Stimulated activated CD4-positive, alpha-beta T cell treated with anti-CD3 and anti-CD28 coated beads, TNF-alpha, amount 100 ng/mL, for 48 hours (primary cell): ENCODE measurements at regions not wholly inside any gene's neighbourhood (a gene's known extent, or its start where the extent isn't known, plus 50 kb on each side); places are given as distances from the start of the nearest gene placed in this dataset.

ENCODE experiments used
- DNase-seq, 3 donors: peaks; one replicate each; pipeline ENCODE4 v3.0.0-alpha.2; 2020; ENCODE audit warnings: low read depth in 3 of 3

DNA sequence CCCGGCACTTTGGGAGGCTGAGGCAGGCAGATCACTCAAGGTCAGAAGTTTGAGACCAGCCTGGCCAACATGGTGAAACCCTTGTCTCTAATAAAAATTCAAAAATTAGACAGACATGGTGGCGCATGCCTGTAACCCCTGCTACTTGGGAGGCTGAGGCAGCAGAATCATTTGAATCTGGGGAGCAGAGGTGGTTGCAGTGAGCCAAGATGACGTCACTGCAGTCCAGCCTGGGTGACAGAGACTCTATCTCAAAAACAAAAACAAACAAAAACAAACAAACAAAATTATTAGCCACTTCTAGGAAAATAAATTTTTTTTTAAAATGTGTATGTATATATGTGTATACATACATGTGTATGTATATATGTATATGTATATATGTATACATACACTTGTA lies 320.3 kb upstream of the ADGRL4 start:
- DNase-seq = no peak

DNA sequence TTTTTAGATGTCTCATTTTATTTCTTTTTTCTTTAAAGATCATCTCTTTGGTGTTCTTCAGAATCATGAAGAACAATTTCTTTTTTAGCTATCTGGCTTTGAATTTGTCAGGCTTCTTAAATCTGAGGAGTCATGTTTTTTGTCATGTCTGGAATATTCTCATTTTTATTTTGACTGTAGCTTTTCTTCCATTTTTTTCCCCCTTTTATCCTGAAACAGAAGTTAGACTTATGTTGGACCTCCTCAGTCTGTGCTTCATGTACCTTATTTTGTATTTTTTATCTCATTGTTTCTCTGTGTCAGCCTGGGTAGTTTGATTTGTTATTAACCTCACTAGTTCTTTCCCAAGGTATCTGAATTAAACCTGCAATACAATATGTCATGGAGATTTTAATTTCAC lies 319.2 kb upstream of the ADGRL4 start:
- no peak for DNase-seq

DNA sequence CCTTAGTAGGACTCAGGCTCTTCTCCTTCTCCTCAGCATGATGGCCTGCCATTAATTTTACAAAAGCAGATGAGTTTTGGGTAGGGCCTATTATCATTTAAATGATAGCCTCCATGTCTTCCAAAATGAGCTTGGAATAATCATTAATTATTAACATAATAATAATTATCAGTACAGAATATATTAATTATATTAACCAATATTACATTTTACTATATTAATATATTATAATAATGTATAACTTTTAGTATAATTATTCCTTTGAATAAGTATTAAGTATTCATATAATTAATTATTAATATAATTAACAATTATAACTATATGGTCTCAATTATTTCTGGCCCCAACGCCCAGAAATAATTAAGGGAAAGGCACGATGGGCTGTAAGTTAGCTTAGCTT lies 318.6 kb upstream of the ADGRL4 start:
- no peak for DNase-seq

DNA sequence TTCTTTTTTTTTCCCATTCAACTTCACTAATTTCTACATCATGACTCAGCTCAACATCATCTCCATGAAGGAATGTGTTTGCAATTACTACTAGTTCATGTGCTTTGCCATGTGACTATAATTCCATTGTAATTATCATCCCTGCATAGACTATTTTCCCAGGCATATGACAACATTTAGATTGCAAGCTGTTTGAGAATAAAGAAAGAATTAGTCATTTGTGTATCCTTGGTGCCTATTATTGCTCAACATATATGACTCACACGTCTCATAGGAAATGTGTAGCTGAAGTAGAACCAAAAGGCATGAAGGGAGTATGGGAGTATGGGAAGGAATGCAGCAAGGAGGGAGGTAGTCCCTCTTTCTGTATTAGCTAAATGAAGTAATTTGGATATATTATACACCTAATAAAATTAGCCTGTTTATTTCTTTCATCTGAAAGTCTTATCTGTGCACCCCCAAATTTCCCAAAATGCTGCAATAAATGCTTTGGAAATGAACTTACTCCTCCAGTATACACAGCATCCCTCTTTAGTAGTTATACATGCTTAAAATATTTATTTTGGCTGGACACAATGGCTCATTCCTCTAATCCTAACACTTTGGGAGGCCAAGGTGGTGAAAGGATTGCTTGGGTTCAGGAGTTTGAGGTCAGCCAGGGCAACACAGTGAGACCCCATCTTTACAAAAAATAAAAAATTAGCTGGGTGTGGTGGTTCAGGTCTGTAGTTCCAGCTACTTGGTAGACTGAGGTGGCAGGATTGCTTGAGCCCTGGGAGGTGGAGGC lies 316.9 kb upstream of the ADGRL4 start:
- DNase-seq = no peak

DNA sequence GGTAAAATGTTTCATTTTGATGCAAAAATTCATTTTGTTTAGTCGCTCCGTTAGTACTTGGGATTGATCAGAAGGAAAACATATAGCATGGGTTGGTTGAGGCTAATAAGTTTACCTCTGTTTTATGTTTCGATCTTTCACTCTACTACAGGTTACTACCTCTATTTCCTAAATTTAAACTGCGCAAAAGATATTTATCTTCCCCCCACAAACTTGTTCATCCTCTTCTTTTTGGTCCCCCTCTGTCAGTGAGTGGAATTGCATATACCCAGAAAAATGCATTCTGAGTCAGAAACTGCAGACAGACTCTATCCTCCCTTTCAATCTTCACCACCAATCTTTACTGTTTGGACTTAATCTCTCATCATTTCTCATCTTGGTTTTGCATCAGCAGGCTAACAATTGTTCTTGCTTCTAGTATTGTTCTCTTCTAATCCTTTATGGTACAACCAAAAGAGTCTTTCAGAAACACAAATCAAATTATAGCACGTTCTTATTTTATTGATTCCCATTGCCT lies 316.0 kb upstream of the ADGRL4 start:
- no peak for DNase-seq

DNA sequence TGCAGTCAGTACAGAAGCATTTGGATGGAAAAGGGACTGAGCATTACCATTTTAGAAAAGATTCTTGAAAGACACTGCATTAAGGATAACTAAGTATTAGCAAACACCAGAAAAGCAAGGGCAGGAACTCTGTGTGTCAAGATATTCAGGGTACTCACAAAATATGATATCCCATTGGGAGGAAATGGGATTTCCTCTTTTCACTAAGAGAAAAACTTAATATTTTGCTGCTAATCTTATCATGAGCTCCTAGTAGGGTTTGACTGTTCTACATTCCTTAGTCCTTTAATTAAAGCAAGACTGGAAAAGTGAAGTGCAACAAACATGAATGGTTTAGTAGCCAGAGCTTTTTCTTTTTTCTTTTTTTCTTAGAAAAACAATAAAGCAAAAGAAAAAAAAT lies 305.9 kb upstream of the ADGRL4 start:
- DNase-seq = no peak

DNA sequence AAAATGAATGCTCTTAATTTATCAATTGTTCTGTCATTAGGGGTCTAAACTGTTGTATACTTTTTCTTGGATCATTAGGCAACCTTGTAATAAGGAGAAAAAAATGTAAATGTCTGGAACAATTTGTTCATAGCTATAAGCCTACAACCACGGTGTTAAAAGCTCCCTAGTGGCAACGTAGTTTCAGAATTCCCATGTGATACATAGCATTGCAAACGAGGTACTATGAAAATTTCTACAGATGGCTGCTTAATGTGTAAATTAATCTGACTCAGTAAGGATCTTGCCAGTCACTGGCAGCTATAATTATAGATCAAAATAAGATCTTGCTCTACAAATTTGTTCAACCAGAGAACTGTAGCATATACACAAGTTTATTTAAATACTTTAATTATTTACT lies 304.1 kb upstream of the ADGRL4 start:
- no peak for DNase-seq

DNA sequence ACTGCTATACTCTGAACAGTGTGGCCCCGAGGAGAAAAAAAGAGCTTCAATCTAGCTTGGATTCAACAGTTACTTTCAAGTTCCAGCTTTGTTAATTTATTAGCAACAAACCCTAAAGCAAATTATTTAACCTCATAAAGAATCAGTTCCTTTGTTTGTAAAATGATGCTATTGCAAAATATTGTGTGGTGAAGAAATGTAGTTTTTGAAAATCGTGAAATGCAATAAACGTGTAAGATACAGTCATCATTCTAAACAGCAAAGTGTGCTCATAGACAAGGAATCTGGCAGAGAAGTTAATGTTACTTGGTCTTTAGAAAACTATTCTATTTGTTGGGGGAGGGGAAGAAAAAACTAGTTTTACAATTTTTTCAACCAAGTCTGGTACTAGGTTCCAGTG lies 297.6 kb upstream of the ADGRL4 start:
- DNase-seq = no peak

DNA sequence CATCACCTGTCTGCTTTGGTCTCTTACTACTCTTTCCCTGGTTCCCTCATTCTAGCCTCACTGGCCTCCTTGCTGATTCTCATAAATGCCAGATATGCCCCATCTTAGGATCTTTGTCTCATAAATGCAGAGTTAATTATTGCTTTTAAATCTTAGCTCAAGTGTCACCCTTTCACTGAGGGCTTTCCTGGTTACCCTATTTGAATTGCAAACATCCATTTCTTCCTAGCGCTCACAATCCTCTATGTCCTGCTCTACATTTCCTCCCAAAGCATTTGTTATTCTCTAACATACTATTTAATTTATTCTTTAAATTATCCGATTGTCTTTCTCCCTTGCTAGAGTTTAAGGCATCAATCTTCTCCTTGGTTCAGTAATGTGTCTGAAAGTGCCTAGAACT lies 296.5 kb upstream of the ADGRL4 start:
- DNase-seq = no peak

DNA sequence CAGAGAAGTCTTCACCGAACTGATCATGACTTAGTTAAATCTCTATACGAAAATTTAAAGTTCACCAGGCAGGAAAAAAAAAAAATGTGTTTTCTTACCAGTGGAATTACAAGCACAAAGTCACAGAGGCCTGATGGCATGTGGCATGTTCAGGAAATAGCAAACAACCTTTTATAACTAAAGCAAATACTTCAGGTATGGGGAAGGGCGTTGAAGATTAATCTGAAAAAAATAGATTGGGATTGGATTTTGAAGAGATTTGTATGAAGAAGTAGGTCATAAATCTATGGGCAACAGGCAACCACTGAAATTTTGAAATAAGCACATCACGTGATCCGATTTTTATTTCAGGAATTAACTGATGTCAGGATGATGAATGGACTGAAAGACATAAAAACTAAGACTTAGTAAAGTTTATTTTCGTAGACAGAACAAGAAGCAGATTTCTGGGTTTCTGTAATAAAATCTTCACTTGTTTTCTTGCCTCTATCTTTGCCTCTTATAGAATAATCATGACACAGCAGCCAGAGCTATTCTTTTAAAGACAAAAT lies 295.9 kb upstream of the ADGRL4 start:
- DNase-seq = no peak

DNA sequence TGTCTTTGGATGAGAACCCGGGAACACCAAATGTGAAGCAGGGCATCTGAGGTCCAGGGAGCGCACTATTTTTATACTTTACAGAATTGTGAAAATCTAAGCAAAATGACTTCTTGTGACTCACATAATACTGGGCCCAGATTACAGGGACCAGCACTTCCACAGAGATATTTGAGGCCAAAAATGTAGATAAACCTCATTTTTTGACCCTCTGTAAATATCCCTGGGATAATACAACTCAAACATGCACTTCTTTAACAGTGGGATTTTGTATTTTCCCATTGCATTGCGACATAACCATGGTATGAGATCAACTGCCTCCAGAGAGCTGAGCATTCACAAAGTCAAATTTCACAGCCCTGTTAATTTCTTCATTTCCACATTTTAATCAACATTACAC lies 289.4 kb upstream of the ADGRL4 start:
- DNase-seq = no peak

DNA sequence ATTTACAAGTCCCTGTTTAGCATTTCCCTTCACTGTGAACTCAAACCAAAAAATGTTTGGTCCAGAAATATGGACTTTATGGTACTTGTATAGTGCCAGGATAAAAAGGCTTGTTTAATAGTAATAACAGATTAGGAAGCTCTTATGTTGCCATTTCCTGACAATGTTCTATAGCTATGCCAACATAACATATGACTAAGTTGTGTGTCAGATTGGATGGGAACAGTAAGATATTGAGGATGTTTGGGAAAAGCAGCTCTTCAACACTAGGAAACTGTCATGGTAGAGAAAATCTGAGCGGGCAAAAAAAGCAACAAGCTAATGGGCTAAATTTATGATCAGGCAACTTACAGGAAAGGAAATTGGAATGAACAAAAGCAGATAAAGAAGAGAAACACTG lies 287.1 kb upstream of the ADGRL4 start:
- no peak for DNase-seq

DNA sequence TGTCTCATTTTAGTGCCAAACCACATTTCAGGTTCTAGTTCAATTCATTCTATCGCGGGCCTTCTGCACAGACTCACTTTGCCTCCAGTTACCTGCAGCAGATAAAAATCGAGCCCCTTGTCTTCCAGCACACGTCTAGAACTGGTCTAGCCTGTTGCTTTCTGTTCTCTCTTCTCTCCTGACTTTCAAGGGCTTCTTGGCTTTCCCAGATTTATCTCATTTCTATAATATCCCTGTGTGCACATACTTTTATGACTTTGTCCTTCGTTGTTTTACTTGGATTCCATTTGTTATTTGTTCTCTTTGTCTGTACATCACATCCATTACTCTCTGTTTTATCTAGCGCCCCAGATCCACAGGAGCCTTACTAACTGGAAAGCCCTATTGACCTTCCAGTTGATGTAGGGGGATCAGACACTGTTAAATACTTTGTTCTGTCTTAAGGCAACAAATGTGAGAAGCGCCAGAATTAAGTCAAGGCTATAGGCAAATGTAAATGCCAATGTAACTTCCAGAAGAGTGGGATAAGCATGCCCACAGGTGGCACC lies 284.5 kb upstream of the ADGRL4 start:
- DNase-seq = no peak

DNA sequence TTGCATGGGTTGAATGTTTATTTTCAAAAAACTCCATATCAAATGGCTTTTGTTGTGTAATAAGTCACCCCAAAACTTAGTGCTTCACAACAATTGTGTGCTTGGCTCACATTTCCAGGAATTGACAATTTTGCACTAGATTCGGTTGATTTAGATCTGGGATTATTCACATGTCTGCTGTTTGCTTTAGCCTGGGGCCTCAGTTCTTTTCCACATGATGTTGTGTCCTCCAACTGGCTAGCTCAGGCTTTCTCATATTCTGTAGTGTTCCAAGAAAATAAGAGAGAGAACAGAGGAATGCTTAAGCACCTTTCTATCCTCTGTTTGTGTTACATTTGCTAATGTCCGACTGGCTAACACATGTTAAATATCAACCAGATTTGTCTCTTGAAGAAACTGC lies 281.5 kb upstream of the ADGRL4 start:
- no peak for DNase-seq

DNA sequence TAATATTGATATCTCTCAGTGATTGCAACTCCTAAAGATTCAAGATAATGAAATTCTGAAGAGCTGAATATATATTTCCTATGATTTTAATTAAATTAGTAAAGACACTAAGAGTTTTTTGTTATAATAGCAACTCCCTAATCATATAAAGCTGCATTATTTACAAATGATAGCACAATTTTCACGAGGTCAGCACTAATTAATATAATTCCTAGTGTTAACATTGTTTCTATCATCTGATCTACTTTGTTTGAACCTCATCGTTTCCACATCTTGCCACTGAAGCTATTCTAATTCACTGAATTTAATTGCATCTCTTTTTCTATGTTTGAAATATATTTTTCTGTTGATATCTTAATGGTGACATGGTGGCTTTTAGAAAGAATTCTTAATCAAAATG lies 279.1 kb upstream of the ADGRL4 start:
- no peak for DNase-seq

DNA sequence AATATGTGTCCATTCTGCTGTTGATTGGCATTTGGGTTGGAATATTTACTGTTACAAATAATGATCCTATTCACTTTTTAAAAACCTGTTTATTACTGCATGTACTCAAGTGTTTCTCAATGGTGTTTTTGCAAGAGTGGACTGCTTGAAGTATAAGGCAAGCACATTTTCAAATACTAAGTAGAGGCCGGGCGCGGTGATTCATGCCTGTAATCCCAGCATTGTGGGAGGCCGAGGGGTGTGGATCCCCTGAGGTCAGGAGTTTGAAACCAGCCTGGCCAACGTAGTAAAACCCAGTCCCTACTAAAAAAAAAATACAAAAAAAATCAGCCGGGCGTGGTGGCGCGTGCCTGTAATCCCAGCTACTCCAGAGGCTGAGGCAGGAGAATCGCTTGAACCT lies 276.9 kb upstream of the ADGRL4 start:
- no peak for DNase-seq

DNA sequence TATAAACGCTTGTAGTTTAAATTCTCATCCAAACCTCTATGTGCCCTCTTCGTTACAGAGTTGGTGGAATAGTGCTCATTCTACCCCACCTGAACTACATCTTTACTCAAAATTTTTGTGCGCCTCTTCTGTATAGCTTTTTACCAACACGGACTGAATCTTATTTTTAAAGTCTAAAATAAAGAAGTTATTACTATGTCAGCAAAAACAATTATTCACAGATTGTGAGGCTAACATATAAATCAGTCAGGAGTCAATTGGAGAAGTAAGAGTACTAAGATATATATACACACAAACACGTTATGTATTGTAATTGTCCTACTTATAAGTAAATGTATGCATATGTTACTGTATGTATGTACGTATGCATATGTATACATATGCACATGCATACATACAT lies 274.9 kb upstream of the ADGRL4 start:
- DNase-seq = no peak

DNA sequence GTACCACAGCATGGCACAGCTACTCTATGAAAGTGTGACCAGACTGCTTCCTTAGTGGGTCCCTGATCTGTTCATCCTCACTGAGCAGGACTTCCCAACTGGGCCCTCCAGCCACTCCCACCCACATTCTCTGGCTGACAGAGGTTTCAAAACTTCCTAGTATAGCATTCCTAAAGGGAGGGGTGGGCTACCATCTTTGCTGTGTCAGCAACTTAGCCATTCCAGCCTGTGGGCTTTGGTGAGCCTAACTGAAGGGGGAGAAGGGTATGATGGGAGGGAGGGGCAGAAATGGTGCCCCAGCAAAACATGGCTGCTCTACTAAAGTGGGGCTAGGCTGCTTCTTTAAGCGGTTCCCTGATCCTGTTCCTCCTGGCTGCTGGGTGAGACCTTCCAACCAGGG lies 265.2 kb upstream of the ADGRL4 start:
- no peak for DNase-seq

DNA sequence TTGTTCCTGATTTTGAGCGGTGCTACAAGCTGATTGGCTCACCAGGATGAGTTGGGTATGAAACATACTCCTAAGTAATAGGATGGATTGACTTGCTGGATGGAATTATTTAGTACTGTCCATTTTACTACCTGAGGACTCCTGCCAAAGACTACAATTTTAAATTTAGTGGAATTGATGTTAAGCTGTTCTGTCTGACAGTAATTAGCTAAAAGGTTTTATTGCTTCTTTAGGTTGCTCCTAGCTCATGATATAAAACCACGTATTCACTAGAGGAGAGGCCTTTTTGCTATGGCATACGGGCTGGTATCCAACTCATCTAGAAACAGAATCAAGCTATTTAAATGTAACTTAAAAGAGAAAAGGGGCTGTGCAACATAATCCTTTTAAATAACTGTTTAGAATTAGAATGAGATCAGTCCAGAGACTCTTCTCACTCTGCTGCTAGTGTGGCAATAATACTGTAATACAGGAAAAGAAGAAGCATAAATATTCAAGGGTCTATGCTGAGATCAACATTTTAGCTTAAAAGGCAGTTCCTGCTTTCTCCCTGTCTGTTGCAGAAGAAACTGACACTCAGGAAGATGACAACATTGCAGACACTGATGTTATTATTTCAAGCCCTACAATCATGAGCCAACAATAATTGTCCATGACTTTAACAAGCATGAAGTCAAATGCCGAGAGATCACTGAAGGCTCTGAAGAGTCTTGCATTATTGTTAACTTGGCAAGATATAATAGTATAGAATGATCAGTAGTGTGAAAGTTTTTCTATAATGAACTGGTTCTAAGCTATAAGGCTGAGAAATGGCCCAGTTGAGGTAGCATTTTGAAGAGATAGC lies 258.7 kb upstream of the ADGRL4 start:
- DNase-seq = no peak

DNA sequence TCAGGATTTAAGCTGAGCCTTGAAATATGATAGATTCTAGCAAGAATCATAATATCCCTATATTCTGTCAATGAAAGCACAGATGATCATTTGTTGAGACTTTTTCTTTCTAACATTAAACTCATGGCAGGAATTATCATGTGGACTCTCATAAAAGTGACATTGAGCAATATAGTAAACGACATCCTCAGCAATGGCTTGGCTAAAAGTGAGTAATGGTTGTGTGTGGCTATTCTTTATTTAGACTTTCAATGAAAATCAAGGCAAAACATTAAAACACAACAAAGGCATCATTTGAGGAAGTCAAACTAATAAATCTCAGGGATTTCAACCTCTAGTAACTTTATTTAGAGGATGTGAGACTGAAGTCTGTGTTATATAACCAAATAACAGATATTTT lies 257.8 kb upstream of the ADGRL4 start:
- DNase-seq = no peak

DNA sequence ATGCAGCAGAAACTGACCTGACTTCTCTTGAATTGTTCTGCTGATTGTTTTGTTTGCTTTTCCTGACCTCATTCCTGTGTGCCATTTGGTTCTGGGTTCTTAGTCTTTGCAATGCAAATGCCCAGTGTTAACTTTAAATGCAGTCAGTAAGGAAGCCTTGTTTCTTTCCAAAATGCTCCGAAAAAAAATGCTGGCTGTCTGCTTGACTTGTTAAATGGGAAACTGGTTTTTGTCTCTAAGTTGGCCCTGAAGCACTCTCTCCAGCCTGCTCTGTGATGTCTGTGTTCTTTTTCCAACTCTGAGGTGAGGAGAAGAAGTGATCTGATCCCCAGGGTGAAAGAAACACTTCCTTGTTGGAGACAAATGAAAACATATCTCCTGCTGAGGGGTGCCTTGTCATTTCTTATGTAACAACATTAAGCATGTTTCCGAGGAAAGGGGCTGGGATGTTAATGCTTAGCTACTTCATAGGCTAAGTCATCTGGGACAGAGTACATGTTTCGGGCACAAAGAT lies 256.3 kb upstream of the ADGRL4 start:
- DNase-seq = no peak
